K562 (cell line): ENCODE measurements at regions not wholly inside any gene's neighbourhood (a gene's known extent, or its start where the extent isn't known, plus 50 kb on each side); places are given as distances from the start of the nearest gene placed in this dataset.

Experiments
- BRCA1 ChIP-seq, 2 experiments: fragments of 450-650 bp in 1 of 2; sonication (generic) in 1 of 2; formaldehyde crosslinking in 1 of 2; IDR thresholded peaks; 2 replicates each; pipeline versions ENCODE4 v1.5.0 to v1.6.1; 2017 to 2020; ENCODE audit warnings: mild to moderate bottlenecking in 1 of 2, missing genetic modification reagents in 1 of 2
- DIDO1 ChIP-seq: fragments of 450-650 bp; IDR thresholded peaks from 2 replicates; pipeline ENCODE4 v1.6.1; 2016; ENCODE audit warnings: low read depth, missing biosample characterization, missing genetic modification characterization
- MEF2A ChIP-seq: IDR thresholded peaks from 2 replicates; pipeline ENCODE4 v1.6.1; 2011; ENCODE audit warnings: low read depth, mild to moderate bottlenecking, low read length, moderate library complexity; ENCODE audit not compliant: control insufficient read depth
- RBM25 ChIP-seq: fragments of 200-400 bp; formaldehyde crosslinking; IDR thresholded peaks from 2 replicates; pipeline ENCODE4 v1.6.1; 2018; ENCODE audit warnings: low read length, low read depth, moderate library complexity; ENCODE audit not compliant: severe bottlenecking
- TF ChIP-seq, protein P1 (sequence below): fragments of 150-350 bp; IDR thresholded peaks from 2 replicates; pipeline ENCODE4 v1.6.1; 2014; ENCODE audit warnings: low read depth, mild to moderate bottlenecking, low read length, borderline replicate concordance
- TF ChIP-seq, protein P2 (sequence below): fragments of 250-450 bp; sonication (Bioruptor Pico); IDR thresholded peaks from 2 replicates; pipeline ENCODE4 v1.8.0; 2022; ENCODE audit warnings: inconsistent platforms
- TF ChIP-seq, protein P3 (sequence below): fragments of 200-800 bp; sonication (Bioruptor generic); IDR thresholded peaks from 2 replicates; pipeline ENCODE4 v1.6.1; 2016; ENCODE audit warnings: missing genetic modification characterization, missing compliant biosample characterization

DNA sequence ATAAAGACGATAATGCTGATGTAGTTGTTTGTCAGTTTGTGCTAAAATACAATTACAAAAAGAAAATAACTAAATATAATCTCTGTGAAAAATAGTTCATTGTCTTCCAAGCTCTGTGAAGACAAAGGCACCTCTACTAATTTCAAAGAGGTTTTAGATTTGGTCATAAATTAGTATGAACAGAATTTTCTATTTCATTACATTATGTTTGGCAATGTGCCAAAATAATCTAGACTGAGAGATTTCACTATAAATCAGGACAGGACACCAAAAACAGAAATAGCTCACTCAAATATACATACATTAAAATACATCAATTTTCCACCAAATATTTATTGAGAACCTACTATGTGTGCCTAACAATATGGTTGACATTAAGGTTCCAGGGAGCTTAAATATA, 264.9 kb upstream of the CCDC54 start (continued):
- TF ChIP-seq, protein P1, sequence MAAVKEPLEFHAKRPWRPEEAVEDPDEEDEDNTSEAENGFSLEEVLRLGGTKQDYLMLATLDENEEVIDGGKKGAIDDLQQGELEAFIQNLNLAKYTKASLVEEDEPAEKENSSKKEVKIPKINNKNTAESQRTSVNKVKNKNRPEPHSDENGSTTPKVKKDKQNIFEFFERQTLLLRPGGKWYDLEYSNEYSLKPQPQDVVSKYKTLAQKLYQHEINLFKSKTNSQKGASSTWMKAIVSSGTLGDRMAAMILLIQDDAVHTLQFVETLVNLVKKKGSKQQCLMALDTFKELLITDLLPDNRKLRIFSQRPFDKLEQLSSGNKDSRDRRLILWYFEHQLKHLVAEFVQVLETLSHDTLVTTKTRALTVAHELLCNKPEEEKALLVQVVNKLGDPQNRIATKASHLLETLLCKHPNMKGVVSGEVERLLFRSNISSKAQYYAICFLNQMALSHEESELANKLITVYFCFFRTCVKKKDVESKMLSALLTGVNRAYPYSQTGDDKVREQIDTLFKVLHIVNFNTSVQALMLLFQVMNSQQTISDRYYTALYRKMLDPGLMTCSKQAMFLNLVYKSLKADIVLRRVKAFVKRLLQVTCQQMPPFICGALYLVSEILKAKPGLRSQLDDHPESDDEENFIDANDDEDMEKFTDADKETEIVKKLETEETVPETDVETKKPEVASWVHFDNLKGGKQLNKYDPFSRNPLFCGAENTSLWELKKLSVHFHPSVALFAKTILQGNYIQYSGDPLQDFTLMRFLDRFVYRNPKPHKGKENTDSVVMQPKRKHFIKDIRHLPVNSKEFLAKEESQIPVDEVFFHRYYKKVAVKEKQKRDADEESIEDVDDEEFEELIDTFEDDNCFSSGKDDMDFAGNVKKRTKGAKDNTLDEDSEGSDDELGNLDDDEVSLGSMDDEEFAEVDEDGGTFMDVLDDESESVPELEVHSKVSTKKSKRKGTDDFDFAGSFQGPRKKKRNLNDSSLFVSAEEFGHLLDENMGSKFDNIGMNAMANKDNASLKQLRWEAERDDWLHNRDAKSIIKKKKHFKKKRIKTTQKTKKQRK, result no peak
- TF ChIP-seq DIDO1 (tag) (no peak), MEF2A (no peak), BRCA1 (IDR thresholded peaks at IDR 0.05) (no peak), BRCA1 (CRISPR knock-in tag; IDR thresholded peaks at IDR 0.05) (no peak), RBM25 (no peak)
- TF ChIP-seq, protein P2, sequence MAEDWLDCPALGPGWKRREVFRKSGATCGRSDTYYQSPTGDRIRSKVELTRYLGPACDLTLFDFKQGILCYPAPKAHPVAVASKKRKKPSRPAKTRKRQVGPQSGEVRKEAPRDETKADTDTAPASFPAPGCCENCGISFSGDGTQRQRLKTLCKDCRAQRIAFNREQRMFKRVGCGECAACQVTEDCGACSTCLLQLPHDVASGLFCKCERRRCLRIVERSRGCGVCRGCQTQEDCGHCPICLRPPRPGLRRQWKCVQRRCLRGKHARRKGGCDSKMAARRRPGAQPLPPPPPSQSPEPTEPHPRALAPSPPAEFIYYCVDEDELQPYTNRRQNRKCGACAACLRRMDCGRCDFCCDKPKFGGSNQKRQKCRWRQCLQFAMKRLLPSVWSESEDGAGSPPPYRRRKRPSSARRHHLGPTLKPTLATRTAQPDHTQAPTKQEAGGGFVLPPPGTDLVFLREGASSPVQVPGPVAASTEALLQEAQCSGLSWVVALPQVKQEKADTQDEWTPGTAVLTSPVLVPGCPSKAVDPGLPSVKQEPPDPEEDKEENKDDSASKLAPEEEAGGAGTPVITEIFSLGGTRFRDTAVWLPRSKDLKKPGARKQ (CRISPR knock-in tag), result no peak
- TF ChIP-seq, protein P3, sequence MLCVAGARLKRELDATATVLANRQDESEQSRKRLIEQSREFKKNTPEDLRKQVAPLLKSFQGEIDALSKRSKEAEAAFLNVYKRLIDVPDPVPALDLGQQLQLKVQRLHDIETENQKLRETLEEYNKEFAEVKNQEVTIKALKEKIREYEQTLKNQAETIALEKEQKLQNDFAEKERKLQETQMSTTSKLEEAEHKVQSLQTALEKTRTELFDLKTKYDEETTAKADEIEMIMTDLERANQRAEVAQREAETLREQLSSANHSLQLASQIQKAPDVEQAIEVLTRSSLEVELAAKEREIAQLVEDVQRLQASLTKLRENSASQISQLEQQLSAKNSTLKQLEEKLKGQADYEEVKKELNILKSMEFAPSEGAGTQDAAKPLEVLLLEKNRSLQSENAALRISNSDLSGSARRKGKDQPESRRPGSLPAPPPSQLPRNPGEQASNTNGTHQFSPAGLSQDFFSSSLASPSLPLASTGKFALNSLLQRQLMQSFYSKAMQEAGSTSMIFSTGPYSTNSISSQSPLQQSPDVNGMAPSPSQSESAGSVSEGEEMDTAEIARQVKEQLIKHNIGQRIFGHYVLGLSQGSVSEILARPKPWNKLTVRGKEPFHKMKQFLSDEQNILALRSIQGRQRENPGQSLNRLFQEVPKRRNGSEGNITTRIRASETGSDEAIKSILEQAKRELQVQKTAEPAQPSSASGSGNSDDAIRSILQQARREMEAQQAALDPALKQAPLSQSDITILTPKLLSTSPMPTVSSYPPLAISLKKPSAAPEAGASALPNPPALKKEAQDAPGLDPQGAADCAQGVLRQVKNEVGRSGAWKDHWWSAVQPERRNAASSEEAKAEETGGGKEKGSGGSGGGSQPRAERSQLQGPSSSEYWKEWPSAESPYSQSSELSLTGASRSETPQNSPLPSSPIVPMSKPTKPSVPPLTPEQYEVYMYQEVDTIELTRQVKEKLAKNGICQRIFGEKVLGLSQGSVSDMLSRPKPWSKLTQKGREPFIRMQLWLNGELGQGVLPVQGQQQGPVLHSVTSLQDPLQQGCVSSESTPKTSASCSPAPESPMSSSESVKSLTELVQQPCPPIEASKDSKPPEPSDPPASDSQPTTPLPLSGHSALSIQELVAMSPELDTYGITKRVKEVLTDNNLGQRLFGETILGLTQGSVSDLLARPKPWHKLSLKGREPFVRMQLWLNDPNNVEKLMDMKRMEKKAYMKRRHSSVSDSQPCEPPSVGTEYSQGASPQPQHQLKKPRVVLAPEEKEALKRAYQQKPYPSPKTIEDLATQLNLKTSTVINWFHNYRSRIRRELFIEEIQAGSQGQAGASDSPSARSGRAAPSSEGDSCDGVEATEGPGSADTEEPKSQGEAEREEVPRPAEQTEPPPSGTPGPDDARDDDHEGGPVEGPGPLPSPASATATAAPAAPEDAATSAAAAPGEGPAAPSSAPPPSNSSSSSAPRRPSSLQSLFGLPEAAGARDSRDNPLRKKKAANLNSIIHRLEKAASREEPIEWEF (CRISPR knock-in tag), result no peak
- TF ChIP-seq, all 486 proteins: peak for 2
